CD4-positive, alpha-beta T cell (primary cell): ENCODE measurements at regions not wholly inside any gene's neighbourhood (a gene's known extent, or its start where the extent isn't known, plus 50 kb on each side); places are given as distances from the start of the nearest gene placed in this dataset.

Experiments
- ATAC-seq: fragments of 200-7000 bp; cut with Tn5 transposase; one replicate; pipeline ENCODE4 v1.10.0; 2022; ENCODE audit warnings: mild to moderate bottlenecking; ENCODE audit not compliant: poor library complexity
- CTCF ChIA-PET: fragments of 350-600 bp; sonication (Branson Sonifier 250); formaldehyde crosslinking; loops from one replicate; lab custom pipeline; 2021; ENCODE audit warnings: antibody characterized with exemption, inconsistent platforms; lab: Charles Lee
- POLR2A ChIA-PET: fragments of 350-600 bp; sonication (Branson Sonifier 250); formaldehyde crosslinking; loops from one replicate; lab custom pipeline; 2021; ENCODE audit warnings: antibody characterized with exemption, inconsistent platforms; lab: Charles Lee
- DNase-seq, 14 experiments: peaks; one replicate each; pipeline ENCODE4 v3.0.0-alpha.2; 2013 to 2020; ENCODE audit warnings: mixed read lengths in 2 of 14
- H3K27ac ChIP-seq, 2 donors: one replicate each; pipeline versions ENCODE4 v1.5.1 to v1.7.0; 2013; ENCODE audit warnings: low read length in 2 of 2, low read depth in 1 of 2, mild to moderate bottlenecking in 1 of 2
- H3K27me3 ChIP-seq, 2 experiments: 1 replicate in 1 of 2; 2 replicates in 1 of 2; pipeline versions ENCODE4 v1.6.1 to v1.7.0; 2013; ENCODE audit warnings: low read length in 2 of 2, control low read depth in 1 of 2, mild to moderate bottlenecking in 1 of 2, moderate library complexity in 1 of 2; ENCODE audit not compliant: insufficient read depth in 2 of 2, control insufficient read depth in 1 of 2
- H3K36me3 ChIP-seq: one replicate; pipeline ENCODE4 v1.6.1; 2013; ENCODE audit warnings: low read length, control low read depth; ENCODE audit not compliant: insufficient read depth
- H3K4me1 ChIP-seq: one replicate; pipeline ENCODE4 v1.6.1; 2013; ENCODE audit warnings: low read length, control low read depth; ENCODE audit not compliant: insufficient read depth
- H3K4me3 ChIP-seq: one replicate; pipeline ENCODE4 v1.5.1; 2013; ENCODE audit warnings: mild to moderate bottlenecking, low read length, moderate library complexity
- H3K9me3 ChIP-seq, 2 experiments: 1 replicate in 1 of 2; 2 replicates in 1 of 2; pipeline versions ENCODE4 v1.6.1 to v1.7.0; 2013; ENCODE audit warnings: low read length in 2 of 2, mild to moderate bottlenecking in 2 of 2, control low read depth in 1 of 2, moderate library complexity in 1 of 2; ENCODE audit not compliant: control insufficient read depth in 1 of 2, insufficient read depth in 1 of 2
- H3K27ac Mint-ChIP-seq: one replicate; pipeline ENCODE4 v1.8.0; 2020; ENCODE audit warnings: mixed read lengths
- H3K27me3 Mint-ChIP-seq: one replicate; pipeline ENCODE4 v1.8.0; 2021; ENCODE audit warnings: mixed read lengths
- H3K36me3 Mint-ChIP-seq: one replicate; pipeline ENCODE4 v1.8.0; 2021; ENCODE audit warnings: low read depth, mixed read lengths
- H3K4me1 Mint-ChIP-seq: one replicate; pipeline ENCODE4 v1.8.0; 2021; ENCODE audit warnings: low read depth, mixed read lengths
- H3K4me3 Mint-ChIP-seq: one replicate; pipeline ENCODE4 v1.8.0; 2020; ENCODE audit warnings: mild to moderate bottlenecking, mixed read lengths
- H3K9me3 Mint-ChIP-seq: one replicate; pipeline ENCODE4 v1.8.0; 2020; ENCODE audit warnings: mixed read lengths
- intact Hi-C, 2 experiments: fragments of 100-400 bp; cut with DNase I in 1 of 2; cut with micrococcal nuclease in 1 of 2; formaldehyde crosslinking; loops; one replicate each; pipeline versions ENCODE4 v1.15.1 to v1.9.0; 2023 to 2025; cut with DNase I, micrococcal nuclease
- TF ChIP-seq, protein P1 (sequence below): fragments of 200-600 bp; IDR thresholded peaks from one replicate; pipeline ENCODE4 v1.8.0; 2022; ENCODE audit warnings: antibody characterized with exemption, mild to moderate bottlenecking

DNA sequence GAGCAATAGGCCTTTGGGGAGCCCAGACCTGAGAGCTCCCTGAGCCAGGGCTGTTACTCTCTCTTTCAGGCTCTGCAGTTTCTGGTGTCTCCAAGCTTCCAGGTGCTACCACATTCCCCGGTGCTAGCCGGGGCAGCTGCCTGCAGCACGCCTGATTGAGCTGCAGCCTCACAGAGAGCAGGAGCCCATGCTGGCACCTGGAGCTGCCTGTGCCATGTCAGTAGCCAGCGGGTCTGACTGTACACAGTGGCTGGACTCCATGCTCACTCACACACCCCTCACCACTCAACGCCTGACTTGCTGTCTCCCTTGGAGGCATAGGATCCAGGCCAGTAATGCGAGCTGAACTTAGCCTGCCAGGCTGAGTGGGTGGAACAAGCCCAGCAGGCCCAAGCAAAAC, 800.4 kb upstream of the AGA start:
- peaks cover 5% of the 10 kb centered on the region for H3K9me3 Mint-ChIP-seq

DNA sequence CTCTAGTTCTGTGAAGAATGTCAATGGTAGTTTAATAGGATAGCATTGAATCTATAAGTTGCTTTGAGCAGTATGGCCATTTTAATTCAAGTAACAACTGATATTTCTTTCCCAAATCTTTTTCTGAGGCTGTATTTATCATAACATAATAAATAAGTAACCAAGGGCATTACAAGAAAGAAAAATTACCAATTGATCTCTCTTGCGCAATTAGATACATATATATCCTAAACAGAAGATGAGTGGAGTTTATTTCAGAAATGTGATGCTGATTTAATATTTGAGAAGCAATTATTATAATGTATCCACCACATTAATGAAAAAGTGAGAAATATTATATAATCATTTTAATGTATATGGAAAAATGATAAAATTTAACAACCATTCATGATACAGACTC, 802.5 kb upstream of the AGA start:
- Mint-ChIP-seq H3K27ac (no peak overlapping the region), H3K4me3 (no peak overlapping the region), H3K9me3 (peaks cover 6% of the 10 kb centered on the region), H3K4me1 (no peaks in the 10 kb centered on the region), H3K36me3 (no peaks in the 10 kb centered on the region), H3K27me3 (no peaks in the 10 kb centered on the region)
- ChIA-PET CTCF (no interaction called here), POLR2A (no interaction called here)
- peaks cover 4 to 24% of the 10 kb centered on the region in 2 experiments for H3K9me3 ChIP-seq
- ATAC-seq: no peak
- no peak overlapping the region for H3K4me3 ChIP-seq
- no peak overlapping the region for H3K27ac ChIP-seq
- TF ChIP-seq, protein P1, sequence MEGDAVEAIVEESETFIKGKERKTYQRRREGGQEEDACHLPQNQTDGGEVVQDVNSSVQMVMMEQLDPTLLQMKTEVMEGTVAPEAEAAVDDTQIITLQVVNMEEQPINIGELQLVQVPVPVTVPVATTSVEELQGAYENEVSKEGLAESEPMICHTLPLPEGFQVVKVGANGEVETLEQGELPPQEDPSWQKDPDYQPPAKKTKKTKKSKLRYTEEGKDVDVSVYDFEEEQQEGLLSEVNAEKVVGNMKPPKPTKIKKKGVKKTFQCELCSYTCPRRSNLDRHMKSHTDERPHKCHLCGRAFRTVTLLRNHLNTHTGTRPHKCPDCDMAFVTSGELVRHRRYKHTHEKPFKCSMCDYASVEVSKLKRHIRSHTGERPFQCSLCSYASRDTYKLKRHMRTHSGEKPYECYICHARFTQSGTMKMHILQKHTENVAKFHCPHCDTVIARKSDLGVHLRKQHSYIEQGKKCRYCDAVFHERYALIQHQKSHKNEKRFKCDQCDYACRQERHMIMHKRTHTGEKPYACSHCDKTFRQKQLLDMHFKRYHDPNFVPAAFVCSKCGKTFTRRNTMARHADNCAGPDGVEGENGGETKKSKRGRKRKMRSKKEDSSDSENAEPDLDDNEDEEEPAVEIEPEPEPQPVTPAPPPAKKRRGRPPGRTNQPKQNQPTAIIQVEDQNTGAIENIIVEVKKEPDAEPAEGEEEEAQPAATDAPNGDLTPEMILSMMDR: no peak
- H3K27me3 ChIP-seq: no peaks in the 10 kb centered on the region
- intact Hi-C loops: no loop called here
- H3K4me1 ChIP-seq: no peaks in the 10 kb centered on the region
- no peak for DNase-seq
- H3K36me3 ChIP-seq: no peaks in the 10 kb centered on the region

More for the DNA sequence above, 800.4 kb upstream of the AGA start:
- H3K36me3 ChIP-seq: no peaks in the 10 kb centered on the region
- Mint-ChIP-seq H3K27me3 (no peaks in the 10 kb centered on the region), H3K4me3 (no peak overlapping the region), H3K36me3 (no peaks in the 10 kb centered on the region), H3K27ac (no peak overlapping the region), H3K4me1 (no peaks in the 10 kb centered on the region)
- no peaks in the 10 kb centered on the region for H3K4me1 ChIP-seq
- ChIA-PET POLR2A (no interaction called here), CTCF (no interaction called here)
- no peak overlapping the region for H3K27ac ChIP-seq
- H3K9me3 ChIP-seq: peaks cover 4 to 24% of the 10 kb centered on the region in 2 experiments
- ATAC-seq (no peak), DNase-seq (no peak)
- TF ChIP-seq, protein P1: no peak
- no peak overlapping the region for H3K4me3 ChIP-seq
- intact Hi-C loops: no loop called here
- H3K27me3 ChIP-seq: no peaks in the 10 kb centered on the region

DNA sequence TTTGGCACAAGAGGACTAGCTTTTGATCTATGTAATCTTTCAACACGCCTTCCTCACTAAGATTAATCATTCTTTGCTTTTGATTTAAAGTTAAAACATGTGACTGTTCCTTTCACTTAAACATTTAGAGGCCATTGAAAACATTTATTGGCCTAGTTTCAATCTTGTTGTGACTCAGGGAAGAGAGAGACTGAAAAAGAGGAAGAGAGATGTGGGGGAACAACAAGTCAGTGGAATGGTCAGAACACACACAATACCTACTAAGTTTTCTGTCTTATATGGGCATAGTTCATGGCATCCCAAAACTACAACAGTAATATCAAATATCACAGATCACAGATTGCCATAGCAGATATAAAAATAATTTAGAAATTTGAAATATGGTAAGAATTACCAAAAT, 812.9 kb upstream of the AGA start:
- H3K27ac ChIP-seq: no peak overlapping the region
- H3K36me3 ChIP-seq: no peaks in the 10 kb centered on the region
- H3K27me3 Mint-ChIP-seq: no peaks in the 10 kb centered on the region
- POLR2A ChIA-PET: no interaction called here
- no peaks in the 10 kb centered on the region for H3K9me3 ChIP-seq
- ATAC-seq (no peak), DNase-seq (no peak)
- intact Hi-C loops: no loop called here
- H3K9me3 Mint-ChIP-seq: peaks cover 4% of the 10 kb centered on the region
- H3K4me3 ChIP-seq: no peak overlapping the region
- no peaks in the 10 kb centered on the region for H3K4me1 ChIP-seq
- TF ChIP-seq, protein P1: no peak
- CTCF ChIA-PET: no interaction called here
- no peak overlapping the region for H3K4me3 Mint-ChIP-seq
- no peaks in the 10 kb centered on the region for H3K4me1 Mint-ChIP-seq
- H3K27ac Mint-ChIP-seq: no peak overlapping the region
- H3K36me3 Mint-ChIP-seq: no peaks in the 10 kb centered on the region
- H3K27me3 ChIP-seq: no peaks in the 10 kb centered on the region
